A673 (cell line): ENCODE measurements at regions not wholly inside any gene's neighbourhood (a gene's known extent, or its start where the extent isn't known, plus 50 kb on each side); places are given as distances from the start of the nearest gene placed in this dataset.

Source experiments
- BruUV-seq: library from RNA; stranded (reverse); fragments of 400-500 nt; replicated peaks from 2 replicates; lab custom pipeline; 2021; lab: Mats Ljungman, UMichigan
- CTCF ChIA-PET: fragments of 300-600 bp; sonication (Branson Sonifier 250); formaldehyde crosslinking; loops from one replicate; lab custom pipeline; 2022; ENCODE audit warnings: antibody characterized with exemption; lab: Charles Lee
- POLR2A ChIA-PET: fragments of 300-600 bp; sonication (Branson Sonifier 250); formaldehyde crosslinking; loops from one replicate; lab custom pipeline; 2022; ENCODE audit warnings: antibody characterized with exemption; ENCODE audit not compliant: low non-redundant PET; lab: Charles Lee
- DNase-seq: peaks from one replicate; pipeline ENCODE4 v3.0.0-alpha.2; 2015; ENCODE audit warnings: low spot score
- H3K27ac ChIP-seq: fragments of 200-600 bp; sonication (generic); 2 replicates; pipeline ENCODE4 v1.5.1; 2016; ENCODE audit warnings: mixed run types, low read depth, mild to moderate bottlenecking, mixed read lengths, antibody characterized with exemption, low read length; ENCODE audit not compliant: poor library complexity, severe bottlenecking
- H3K27me3 ChIP-seq: fragments of 200-600 bp; sonication (generic); replicated peaks from 2 replicates; pipeline ENCODE4 v1.6.1; 2017; ENCODE audit warnings: mixed run types, low read depth, mild to moderate bottlenecking, mixed read lengths, antibody characterized with exemption, low read length; ENCODE audit not compliant: insufficient read depth, poor library complexity
- H3K36me3 ChIP-seq: fragments of 200-600 bp; sonication (generic); 2 replicates; pipeline ENCODE4 v1.6.1; 2016; ENCODE audit warnings: mixed run types, mild to moderate bottlenecking, mixed read lengths, antibody characterized with exemption, low read length; ENCODE audit not compliant: insufficient read depth, poor library complexity, severe bottlenecking
- H3K4me1 ChIP-seq: fragments of 200-600 bp; sonication (generic); 2 replicates; pipeline ENCODE4 v1.6.1; 2017; ENCODE audit warnings: mixed run types, mild to moderate bottlenecking, mixed read lengths, antibody characterized with exemption, low read length; ENCODE audit not compliant: insufficient read depth, poor library complexity, severe bottlenecking
- H3K4me3 ChIP-seq: fragments of 200-600 bp; sonication (generic); 2 replicates; pipeline ENCODE4 v1.5.1; 2016; ENCODE audit warnings: low read depth, mixed run types, mild to moderate bottlenecking, mixed read lengths, low read length; ENCODE audit not compliant: poor library complexity, severe bottlenecking
- H3K9me3 ChIP-seq: fragments of 200-600 bp; sonication (generic); 2 replicates; pipeline ENCODE4 v1.6.1; 2016; ENCODE audit warnings: mixed run types, low read depth, mild to moderate bottlenecking, mixed read lengths, antibody characterized with exemption, low read length; ENCODE audit not compliant: poor library complexity, severe bottlenecking
- EZH2 ChIP-seq: fragments of 200-600 bp; sonication (generic); IDR thresholded peaks from 2 replicates; pipeline ENCODE4 v1.6.1; 2017; ENCODE audit warnings: borderline replicate concordance, low read depth, mild to moderate bottlenecking, mixed read lengths, antibody characterized with exemption, low read length; ENCODE audit not compliant: poor library complexity, severe bottlenecking
- intact Hi-C: fragments of 100-400 bp; cut with micrococcal nuclease; formaldehyde crosslinking; loops from one replicate; pipeline ENCODE4 v1.10.0; 2022; ENCODE audit not compliant: unreplicated experiment
- TF ChIP-seq, protein P1 (sequence below): fragments of 300-800, 200-600 bp; sonication (generic); conservative IDR thresholded peaks from 2 replicates; pipeline ENCODE4 v1.5.1; 2017; ENCODE audit warnings: low read depth, mild to moderate bottlenecking, antibody characterized with exemption, low read length, moderate library complexity, mixed read lengths

DNA sequence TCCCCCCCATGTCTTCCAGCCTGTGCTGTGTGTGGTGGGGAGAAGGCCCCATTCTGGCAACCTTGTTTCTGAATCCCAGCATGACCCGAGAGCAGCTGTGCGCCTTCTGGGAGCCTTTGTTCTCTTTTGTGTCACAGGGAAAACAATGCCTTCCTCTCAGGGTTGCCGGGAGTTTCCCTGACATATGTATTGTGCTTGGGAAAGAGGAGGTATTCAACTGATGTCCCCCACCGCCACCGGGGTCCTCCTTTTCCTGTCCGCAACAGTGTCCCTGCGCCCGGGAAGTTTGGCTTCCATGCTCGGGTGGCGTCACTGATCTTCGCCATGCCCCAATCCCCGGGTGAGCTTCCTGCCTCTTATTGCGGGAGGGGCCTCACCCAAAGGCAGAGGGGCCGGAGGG is 77.5 kb upstream of the ASB18 start:
- Histone ChIP-seq H3K4me3 (no peak overlapping the region), H3K4me1 (no peaks in the 10 kb centered on the region), H3K27me3 (peaks cover 14% of the 10 kb centered on the region), H3K9me3 (no peaks in the 10 kb centered on the region), H3K36me3 (no peaks in the 10 kb centered on the region), H3K27ac (no peak overlapping the region)
- no peak for DNase-seq
- intact Hi-C loops = no loop called here
- BruUV-seq = no TSS peak
- TF ChIP-seq, protein P1, sequence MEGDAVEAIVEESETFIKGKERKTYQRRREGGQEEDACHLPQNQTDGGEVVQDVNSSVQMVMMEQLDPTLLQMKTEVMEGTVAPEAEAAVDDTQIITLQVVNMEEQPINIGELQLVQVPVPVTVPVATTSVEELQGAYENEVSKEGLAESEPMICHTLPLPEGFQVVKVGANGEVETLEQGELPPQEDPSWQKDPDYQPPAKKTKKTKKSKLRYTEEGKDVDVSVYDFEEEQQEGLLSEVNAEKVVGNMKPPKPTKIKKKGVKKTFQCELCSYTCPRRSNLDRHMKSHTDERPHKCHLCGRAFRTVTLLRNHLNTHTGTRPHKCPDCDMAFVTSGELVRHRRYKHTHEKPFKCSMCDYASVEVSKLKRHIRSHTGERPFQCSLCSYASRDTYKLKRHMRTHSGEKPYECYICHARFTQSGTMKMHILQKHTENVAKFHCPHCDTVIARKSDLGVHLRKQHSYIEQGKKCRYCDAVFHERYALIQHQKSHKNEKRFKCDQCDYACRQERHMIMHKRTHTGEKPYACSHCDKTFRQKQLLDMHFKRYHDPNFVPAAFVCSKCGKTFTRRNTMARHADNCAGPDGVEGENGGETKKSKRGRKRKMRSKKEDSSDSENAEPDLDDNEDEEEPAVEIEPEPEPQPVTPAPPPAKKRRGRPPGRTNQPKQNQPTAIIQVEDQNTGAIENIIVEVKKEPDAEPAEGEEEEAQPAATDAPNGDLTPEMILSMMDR = no peak
- no peak for TF ChIP-seq EZH2
- ChIA-PET POLR2A (no interaction called here), CTCF (no interaction called here)

DNA sequence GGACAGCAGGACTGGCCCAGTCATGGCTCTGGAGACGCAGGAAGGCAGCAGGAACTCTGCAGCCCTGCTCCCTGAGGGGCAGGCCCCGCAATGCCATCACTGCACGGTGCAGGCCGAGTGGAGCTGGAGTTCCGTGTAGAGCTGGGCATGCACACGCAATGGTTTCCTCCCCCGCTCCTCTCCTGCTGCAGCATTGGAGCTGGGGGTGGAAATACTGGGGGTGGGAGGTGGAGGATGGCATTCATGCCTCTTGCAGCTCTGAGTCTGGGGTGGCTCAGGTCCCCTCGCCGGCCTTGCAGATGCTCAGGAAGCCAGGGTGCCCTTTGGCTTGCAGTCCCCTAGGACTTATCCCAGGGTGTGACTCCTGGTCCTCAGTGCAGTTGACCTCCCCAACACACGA is 78.3 kb upstream of the ASB18 start:
- DNase-seq = no peak
- H3K27ac ChIP-seq = no peak overlapping the region
- H3K4me3 ChIP-seq = no peak overlapping the region
- H3K36me3 ChIP-seq = no peaks in the 10 kb centered on the region
- H3K4me1 ChIP-seq = no peaks in the 10 kb centered on the region
- ChIA-PET POLR2A (no interaction called here), CTCF (interaction anchor here (0.6 kb wide), 1 partner anchor 171 kb away, joined by 4 read pairs; no protein-coding TSS in a partner anchor)
- H3K27me3 ChIP-seq = peaks cover 14% of the 10 kb centered on the region
- H3K9me3 ChIP-seq = no peaks in the 10 kb centered on the region
- BruUV-seq = no TSS peak
- TF ChIP-seq EZH2 = no peak
- TF ChIP-seq, protein P1 = no peak
- intact Hi-C loops = no loop called here

DNA sequence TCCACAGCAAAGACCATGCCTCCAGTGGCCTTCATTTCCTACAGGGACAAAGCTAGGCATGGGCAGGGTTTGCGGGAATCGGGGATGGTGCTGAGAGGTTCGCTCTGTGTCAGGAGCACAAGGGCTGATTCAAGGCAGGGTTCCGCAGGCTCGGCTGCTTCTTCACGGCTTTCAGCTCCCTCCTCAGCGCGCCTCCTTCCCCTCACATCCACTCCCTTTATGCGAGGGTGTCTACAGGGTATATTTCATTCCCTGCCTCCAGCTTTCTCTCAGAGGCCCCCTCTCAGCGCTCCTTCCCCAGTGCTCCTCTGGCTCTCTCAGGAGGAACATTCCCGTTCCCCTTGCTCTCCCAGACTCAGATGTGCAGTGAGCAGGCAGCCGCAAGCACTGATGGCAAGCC is 78.7 kb upstream of the ASB18 start:
- Histone ChIP-seq H3K9me3 (no peaks in the 10 kb centered on the region), H3K27ac (no peak overlapping the region), H3K4me3 (no peak overlapping the region), H3K27me3 (peaks cover 17% of the 10 kb centered on the region), H3K36me3 (no peaks in the 10 kb centered on the region), H3K4me1 (no peaks in the 10 kb centered on the region)
- CTCF ChIA-PET = no interaction called here
- intact Hi-C loops = no loop called here
- TF ChIP-seq, protein P1 = no peak
- no peak for TF ChIP-seq EZH2
- POLR2A ChIA-PET = no interaction called here
- no peak for DNase-seq
- no TSS peak for BruUV-seq
